HCT116 (cell line): ENCODE measurements at regions not wholly inside any gene's neighbourhood (a gene's known extent, or its start where the extent isn't known, plus 50 kb on each side); places are given as distances from the start of the nearest gene placed in this dataset.

Experiments
- ATAC-seq: fragments of 200-7000 bp; cut with Tn5 transposase; 2 replicates; pipeline ENCODE4 v1.9.1; 2020; ENCODE audit warnings: mild to moderate bottlenecking, moderate library complexity
- BruUV-seq: library from RNA; stranded (reverse); fragments of 400-500 nt; replicated peaks from 2 replicates; lab custom pipeline; 2021; lab: Mats Ljungman, UMichigan
- CTCF ChIA-PET: fragments of 300-600 bp; sonication (Branson Sonifier 250); formaldehyde crosslinking; loops from one replicate; lab custom pipeline; 2021; ENCODE audit warnings: antibody characterized with exemption; lab: Charles Lee
- POLR2A ChIA-PET: fragments of 300-600, 350-600 bp; sonication (Branson Sonifier 250); formaldehyde crosslinking; loops from one replicate; lab custom pipeline; 2021; ENCODE audit warnings: antibody characterized with exemption; lab: Charles Lee
- RAD21 ChIA-PET, 2 experiments: fragments of 300-600 bp; sonication (Branson Sonifier 250); formaldehyde crosslinking; loops; one replicate each; lab custom pipeline; 2023; ENCODE audit warnings: low total read pairs in 2 of 2; ENCODE audit not compliant: uncharacterized antibody in 2 of 2, unreplicated experiment in 2 of 2, low non-redundant PET in 1 of 2; lab: Charles Lee
- DNase-seq: peaks from one replicate; pipeline ENCODE4 v3.0.0-alpha.2; 2010; ENCODE audit warnings: low read depth, low spot score
- H2AFZ ChIP-seq: fragments of 200-600 bp; shearing (Covaris generic), sonication (generic); 2 replicates; pipeline ENCODE4 v1.6.1; 2017; ENCODE audit warnings: low read depth, mixed run types, mixed read lengths, antibody characterized with exemption, low read length; ENCODE audit not compliant: poor library complexity, severe bottlenecking
- H3K27ac ChIP-seq: 2 replicates; pipeline ENCODE4 v1.5.1; 2012; ENCODE audit warnings: low read depth, low read length
- H3K27me3 ChIP-seq: fragments of 200-600 bp; sonication (generic); 2 replicates; pipeline ENCODE4 v1.6.1; 2016; ENCODE audit warnings: mixed run types, low read length, mixed read lengths; ENCODE audit not compliant: insufficient read depth
- H3K36me3 ChIP-seq, 2 experiments: fragments of 200-500 bp in 1 of 2; fragments of 200-600 bp in 1 of 2; sonication (Bioruptor generic) in 1 of 2; sonication (generic) in 1 of 2; 2 replicates each; pipeline versions ENCODE4 v1.5.1 to v1.6.1; 2014 to 2016; ENCODE audit warnings: low read length in 2 of 2, inconsistent platforms in 1 of 2, mixed read lengths in 1 of 2, mixed run types in 1 of 2; ENCODE audit not compliant: insufficient read depth in 2 of 2, control insufficient read depth in 1 of 2
- H3K4me1 ChIP-seq, 2 experiments: fragments of 200-600 bp in 1 of 2; sonication (generic) in 1 of 2; 2 replicates each; pipeline versions ENCODE4 v1.5.1 to v1.6.1; 2012 to 2017; ENCODE audit warnings: low read length in 2 of 2, inconsistent platforms in 1 of 2, mild to moderate bottlenecking in 1 of 2, mixed read lengths in 1 of 2, mixed run types in 1 of 2, moderate library complexity in 1 of 2; ENCODE audit not compliant: insufficient read depth in 2 of 2, control insufficient read depth in 1 of 2
- H3K4me2 ChIP-seq: fragments of 200-600 bp; sonication (generic); 2 replicates; pipeline ENCODE4 v1.6.1; 2017; ENCODE audit warnings: mixed run types, low read length, mixed read lengths
- H3K4me3 ChIP-seq, 2 experiments: fragments of 200-600 bp in 1 of 2; sonication (generic) in 1 of 2; replicated peaks in 1 of 2; 2 replicates each; pipeline ENCODE4 v1.5.1; 2011 to 2016; ENCODE audit warnings: low read length in 2 of 2, control low read depth in 1 of 2, low read depth in 1 of 2, mild to moderate bottlenecking in 1 of 2, mixed read lengths in 1 of 2, mixed run types in 1 of 2
- H3K79me2 ChIP-seq: fragments of 200-600 bp; sonication (generic); 2 replicates; pipeline ENCODE4 v1.6.1; 2017; ENCODE audit warnings: mild to moderate bottlenecking, mixed run types, low read length, moderate library complexity, mixed read lengths; ENCODE audit not compliant: insufficient read depth
- H3K9ac ChIP-seq: fragments of 200-600 bp; sonication (generic); 2 replicates; pipeline ENCODE4 v1.6.1; 2016; ENCODE audit warnings: low read length, mixed read lengths
- H3K9me2 ChIP-seq: fragments of 200-600 bp; sonication (generic), shearing (Covaris generic); 2 replicates; pipeline ENCODE4 v1.6.1; 2017; ENCODE audit warnings: mixed run types, mild to moderate bottlenecking, moderate library complexity; ENCODE audit not compliant: insufficient read depth
- H3K9me3 ChIP-seq, 2 experiments: fragments of 200-500 bp in 1 of 2; fragments of 200-600 bp in 1 of 2; sonication (Bioruptor generic) in 1 of 2; sonication (generic) in 1 of 2; 2 replicates each; pipeline ENCODE4 v1.6.1; 2014 to 2017; ENCODE audit warnings: low read length in 2 of 2, mixed read lengths in 2 of 2, inconsistent platforms in 1 of 2, low read depth in 1 of 2, mild to moderate bottlenecking in 1 of 2, mixed run types in 1 of 2, moderate library complexity in 1 of 2; ENCODE audit not compliant: control insufficient read depth in 1 of 2, insufficient read depth in 1 of 2
- H4K20me1 ChIP-seq: fragments of 200-600 bp; sonication (generic), shearing (Covaris generic); 2 replicates; pipeline ENCODE4 v1.6.1; 2017; ENCODE audit warnings: mixed run types, mild to moderate bottlenecking, moderate library complexity; ENCODE audit not compliant: insufficient read depth
- CBX3 ChIP-seq: IDR thresholded peaks from 2 replicates; pipeline ENCODE4 v1.6.1; 2012; ENCODE audit warnings: low read depth
- CEBPB ChIP-seq: IDR thresholded peaks from 2 replicates; pipeline ENCODE4 v1.6.1; 2012; ENCODE audit warnings: low read depth
- ELF1 ChIP-seq: IDR thresholded peaks from 2 replicates; pipeline ENCODE4 v1.6.1; 2012; ENCODE audit warnings: low read depth, borderline replicate concordance
- EZH2 ChIP-seq: fragments of 200-600 bp; sonication (generic); IDR thresholded peaks from 2 replicates; pipeline ENCODE4 v1.6.1; 2017; ENCODE audit warnings: antibody characterized with exemption, mixed run types
- EZH2phosphoT487 ChIP-seq: fragments of 200-600 bp; IDR thresholded peaks from 2 replicates; pipeline ENCODE4 v1.6.1; 2018; ENCODE audit warnings: antibody characterized with exemption, borderline replicate concordance
- FOSL1 ChIP-seq: IDR thresholded peaks from 2 replicates; pipeline ENCODE4 v1.6.1; 2012; ENCODE audit warnings: low read depth
- JUND ChIP-seq: IDR thresholded peaks from 2 replicates; pipeline ENCODE4 v1.6.1; 2012
- POLR2AphosphoS5 ChIP-seq: IDR thresholded peaks from 2 replicates; pipeline ENCODE4 v1.6.1; 2011; ENCODE audit warnings: mild to moderate bottlenecking, low read depth, low read length, moderate library complexity
- SP1 ChIP-seq: IDR thresholded peaks from 2 replicates; pipeline ENCODE4 v1.6.1; 2012; ENCODE audit warnings: low read depth
- TCF7L2 ChIP-seq: IDR thresholded peaks from 2 replicates; pipeline ENCODE4 v1.7.0; 2011; ENCODE audit warnings: borderline replicate concordance, inconsistent platforms; ENCODE audit not compliant: insufficient read depth, insufficient read length; ENCODE audit errors: extremely low read depth
- ZNF274 ChIP-seq: fragments of 200-500 bp; sonication (Bioruptor generic); IDR thresholded peaks from 2 replicates; pipeline ENCODE4 v1.6.1; 2014; ENCODE audit warnings: mild to moderate bottlenecking, low read depth, low read length, inconsistent platforms
- intact Hi-C: fragments of 100-400 bp; cut with micrococcal nuclease; formaldehyde crosslinking; loops from 2 replicates; pipeline ENCODE4 v1.10.0; 2022
- TF ChIP-seq, protein P1 (sequence below): IDR thresholded peaks from 2 replicates; pipeline ENCODE4 v1.6.1; 2012
- TF ChIP-seq, protein P2 (sequence below), 3 experiments: fragments of 200-600 bp in 1 of 3; sonication (generic) in 1 of 3; IDR thresholded peaks in 2 of 3; conservative IDR thresholded peaks in 1 of 3; 2 replicates each; pipeline ENCODE4 v1.5.1; 2012 to 2017; ENCODE audit warnings: low read depth in 2 of 3, low read length in 2 of 3, antibody characterized with exemption in 1 of 3, borderline replicate concordance in 1 of 3, control low read depth in 1 of 3, mild to moderate bottlenecking in 1 of 3, mixed read lengths in 1 of 3, mixed run types in 1 of 3, moderate library complexity in 1 of 3; ENCODE audit not compliant: insufficient read depth in 1 of 3
- TF ChIP-seq, protein P3 (sequence below): IDR thresholded peaks from 2 replicates; pipeline ENCODE4 v1.6.1; 2012

DNA sequence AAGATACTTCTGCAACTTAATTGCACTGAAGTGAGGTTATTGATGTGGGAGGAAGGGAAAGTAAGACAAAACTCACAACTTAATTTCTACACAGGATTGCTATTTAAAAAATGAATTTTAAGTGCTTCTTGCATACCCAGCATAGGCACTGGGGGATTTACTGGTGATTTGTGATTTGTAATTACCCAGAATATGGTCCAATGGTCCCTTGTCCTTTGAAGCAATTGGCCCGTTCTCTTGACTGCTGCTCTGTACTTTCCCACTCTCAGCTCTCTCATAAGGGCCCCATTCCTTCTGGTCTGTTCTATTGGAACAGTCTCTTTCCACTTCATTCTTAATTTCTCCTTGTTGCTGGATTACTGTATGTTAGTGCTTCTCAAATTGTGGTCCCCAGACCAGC is 75.4 kb upstream of the SPATA31D4 start:
- ATAC-seq (no peak), DNase-seq (no peak)
- Histone ChIP-seq H3K4me2 (no peak overlapping the region), H3K9ac (no peak overlapping the region), H4K20me1 (no peaks in the 10 kb centered on the region), H2AFZ (no peak overlapping the region), H3K4me1 (peaks cover 3 to 7% of the 10 kb centered on the region in 2 experiments; a peak in 2 of 4 replicates), H3K27me3 (no peaks in the 10 kb centered on the region), H3K27ac (no peak overlapping the region), H3K36me3 (no peaks in the 10 kb centered on the region), H3K79me2 (no peaks in the 10 kb centered on the region), H3K4me3 (no peak overlapping the region), H3K9me3 (no peaks in the 10 kb centered on the region), H3K9me2 (no peaks in the 10 kb centered on the region)
- intact Hi-C loops, result no loop called here
- no TSS peak for BruUV-seq
- TF ChIP-seq CBX3, result no peak
- TF ChIP-seq CEBPB, result no peak
- TF ChIP-seq TCF7L2, result no peak
- TF ChIP-seq JUND, result no peak
- no peak for TF ChIP-seq EZH2
- TF ChIP-seq ELF1, result no peak
- TF ChIP-seq, protein P1, sequence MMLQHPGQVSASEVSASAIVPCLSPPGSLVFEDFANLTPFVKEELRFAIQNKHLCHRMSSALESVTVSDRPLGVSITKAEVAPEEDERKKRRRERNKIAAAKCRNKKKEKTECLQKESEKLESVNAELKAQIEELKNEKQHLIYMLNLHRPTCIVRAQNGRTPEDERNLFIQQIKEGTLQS, result no peak
- no peak for TF ChIP-seq EZH2phosphoT487
- TF ChIP-seq FOSL1, result no peak
- TF ChIP-seq POLR2AphosphoS5, result no peak
- TF ChIP-seq, protein P2, sequence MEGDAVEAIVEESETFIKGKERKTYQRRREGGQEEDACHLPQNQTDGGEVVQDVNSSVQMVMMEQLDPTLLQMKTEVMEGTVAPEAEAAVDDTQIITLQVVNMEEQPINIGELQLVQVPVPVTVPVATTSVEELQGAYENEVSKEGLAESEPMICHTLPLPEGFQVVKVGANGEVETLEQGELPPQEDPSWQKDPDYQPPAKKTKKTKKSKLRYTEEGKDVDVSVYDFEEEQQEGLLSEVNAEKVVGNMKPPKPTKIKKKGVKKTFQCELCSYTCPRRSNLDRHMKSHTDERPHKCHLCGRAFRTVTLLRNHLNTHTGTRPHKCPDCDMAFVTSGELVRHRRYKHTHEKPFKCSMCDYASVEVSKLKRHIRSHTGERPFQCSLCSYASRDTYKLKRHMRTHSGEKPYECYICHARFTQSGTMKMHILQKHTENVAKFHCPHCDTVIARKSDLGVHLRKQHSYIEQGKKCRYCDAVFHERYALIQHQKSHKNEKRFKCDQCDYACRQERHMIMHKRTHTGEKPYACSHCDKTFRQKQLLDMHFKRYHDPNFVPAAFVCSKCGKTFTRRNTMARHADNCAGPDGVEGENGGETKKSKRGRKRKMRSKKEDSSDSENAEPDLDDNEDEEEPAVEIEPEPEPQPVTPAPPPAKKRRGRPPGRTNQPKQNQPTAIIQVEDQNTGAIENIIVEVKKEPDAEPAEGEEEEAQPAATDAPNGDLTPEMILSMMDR (IDR thresholded peaks at IDR 0.05 in 2 of 3, conservative IDR thresholded peaks at IDR 0.05 in 1 of 3; ENCODE audit: borderline replicate concordance in 1 of 3, insufficient read depth in 1 of 3, low read depth in 2 of 3, low read length in 2 of 3), result no peak
- TF ChIP-seq, protein P3, sequence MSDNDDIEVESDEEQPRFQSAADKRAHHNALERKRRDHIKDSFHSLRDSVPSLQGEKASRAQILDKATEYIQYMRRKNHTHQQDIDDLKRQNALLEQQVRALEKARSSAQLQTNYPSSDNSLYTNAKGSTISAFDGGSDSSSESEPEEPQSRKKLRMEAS, result no peak
- no peak for TF ChIP-seq SP1
- no peak for TF ChIP-seq ZNF274
- ChIA-PET POLR2A (no interaction called here), CTCF (no interaction called here), RAD21 (no interaction called here)
